HEK293T (cell line): ENCODE measurements at regions not wholly inside any gene's neighbourhood (a gene's known extent, or its start where the extent isn't known, plus 50 kb on each side); places are given as distances from the start of the nearest gene placed in this dataset.

Experiments used
- CTCF ChIA-PET: fragments of 350-600 bp; formaldehyde crosslinking; extraction: SDS; loops from one replicate; lab custom pipeline; 2021; ENCODE audit warnings: antibody characterized with exemption, inconsistent platforms; lab: Yijun Ruan, JAX
- POLR2A ChIA-PET: fragments of 350-600 bp; formaldehyde crosslinking; extraction: SDS; loops from one replicate; lab custom pipeline; 2020; ENCODE audit warnings: antibody characterized with exemption, inconsistent platforms; lab: Yijun Ruan, JAX
- DNase-seq: peaks from one replicate; pipeline ENCODE4 v3.0.0; 2012; ENCODE audit warnings: mixed read lengths; ENCODE audit errors: extremely low spot score
- ARNT ChIP-seq: fragments of 450-650 bp; IDR thresholded peaks from 2 replicates; pipeline ENCODE4 v1.6.1; 2017; ENCODE audit warnings: mild to moderate bottlenecking
- BHLHE40 ChIP-seq: fragments of 450-650 bp; IDR thresholded peaks from 2 replicates; pipeline ENCODE4 v1.6.1; 2016; ENCODE audit warnings: mild to moderate bottlenecking, moderate library complexity, borderline replicate concordance
- CTBP1 ChIP-seq: fragments of 450-650 bp; IDR thresholded peaks from 2 replicates; pipeline ENCODE4 v1.6.1; 2016; ENCODE audit warnings: borderline replicate concordance
- ELF4 ChIP-seq: fragments of 450-650 bp; IDR thresholded peaks from 2 replicates; pipeline ENCODE4 v1.6.1; 2017; ENCODE audit warnings: antibody characterized with exemption
- FOXA1 ChIP-seq: fragments of 450-650 bp; IDR thresholded peaks from 2 replicates; pipeline ENCODE4 v1.6.1; 2016; ENCODE audit warnings: mild to moderate bottlenecking
- FOXK2 ChIP-seq: fragments of 450-650 bp; IDR thresholded peaks from 2 replicates; pipeline ENCODE4 v1.6.1; 2016; ENCODE audit warnings: mild to moderate bottlenecking
- FOXM1 ChIP-seq: fragments of 450-650 bp; IDR thresholded peaks from 2 replicates; pipeline ENCODE4 v1.6.1; 2017; ENCODE audit warnings: mild to moderate bottlenecking, borderline replicate concordance
- HDGF ChIP-seq: fragments of 450-650 bp; IDR thresholded peaks from 2 replicates; pipeline ENCODE4 v1.6.1; 2017; ENCODE audit warnings: antibody characterized with exemption, borderline replicate concordance
- L3MBTL2 ChIP-seq: fragments of 450-650 bp; conservative IDR thresholded peaks from 2 replicates; pipeline ENCODE4 v1.6.1; 2016; ENCODE audit warnings: mild to moderate bottlenecking
- LEF1 ChIP-seq: fragments of 450-650 bp; IDR thresholded peaks from 2 replicates; pipeline ENCODE4 v1.6.1; 2017; ENCODE audit warnings: mild to moderate bottlenecking, borderline replicate concordance
- NFRKB ChIP-seq: fragments of 450-650 bp; IDR thresholded peaks from 2 replicates; pipeline ENCODE4 v1.6.1; 2016; ENCODE audit warnings: mild to moderate bottlenecking, moderate library complexity
- PKNOX1 ChIP-seq: fragments of 450-650 bp; IDR thresholded peaks from 2 replicates; pipeline ENCODE4 v1.6.1; 2016
- SP1 ChIP-seq: fragments of 450-650 bp; IDR thresholded peaks from 2 replicates; pipeline ENCODE4 v1.6.1; 2017
- SUZ12 ChIP-seq: fragments of 450-650 bp; IDR thresholded peaks from 2 replicates; pipeline ENCODE4 v1.6.1; 2016; ENCODE audit warnings: mild to moderate bottlenecking
- TARDBP ChIP-seq: fragments of 450-650 bp; IDR thresholded peaks from 2 replicates; pipeline ENCODE4 v1.6.1; 2016
- ZNF384 ChIP-seq: fragments of 450-650 bp; IDR thresholded peaks from 2 replicates; pipeline ENCODE4 v1.6.1; 2016

DNA sequence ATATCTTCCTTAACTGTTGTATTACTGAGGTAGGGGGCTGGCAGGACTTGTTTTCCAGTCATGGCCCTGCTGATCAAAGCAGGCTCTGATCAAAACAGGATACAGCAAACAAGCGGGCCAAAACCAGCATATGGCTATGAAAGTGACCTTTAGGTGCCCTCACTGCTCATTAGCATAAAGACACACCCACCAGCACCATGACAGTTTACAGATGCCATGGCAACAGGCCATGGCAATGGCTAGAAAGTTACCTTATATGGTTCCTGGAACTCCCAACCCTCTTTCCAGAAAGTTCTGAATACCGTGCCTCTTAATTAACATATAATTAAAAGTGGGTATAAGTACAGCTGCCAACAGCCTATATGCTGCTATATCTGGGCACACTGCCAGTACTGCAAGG lies 551.4 kb upstream of the SGCG start:
- no peak for DNase-seq
- CTCF ChIA-PET, result no interaction called here
- POLR2A ChIA-PET, result no interaction called here
- no peak for TF ChIP-seq L3MBTL2

- ChIA-PET CTCF (no interaction called here), POLR2A (no interaction called here)
- DNase-seq, result no peak
- TF ChIP-seq FOXA1 (no peak), ZNF384 (no peak), SUZ12 (no peak), ELF4 (no peak), L3MBTL2 (no peak), BHLHE40 (no peak), SP1 (no peak), TARDBP (no peak), FOXK2 (no peak), NFRKB (no peak), LEF1 (no peak), ARNT (no peak), FOXM1 (no peak), PKNOX1 (no peak), HDGF (no peak), CTBP1 (no peak)
Observed at GRCh38 chr13:22642088-22642487, 538.7 kb upstream of the SGCG start.

GRCh38 chr13:22644941-22645340 lies 535.8 kb upstream of the SGCG start:
- TF ChIP-seq SUZ12, result no peak
- TF ChIP-seq FOXK2, result no peak
- no peak for TF ChIP-seq TARDBP
- no peak for TF ChIP-seq ARNT
- no peak for TF ChIP-seq PKNOX1
- POLR2A ChIA-PET, result no interaction called here
- no peak for DNase-seq
- CTCF ChIA-PET, result no interaction called here

DNA sequence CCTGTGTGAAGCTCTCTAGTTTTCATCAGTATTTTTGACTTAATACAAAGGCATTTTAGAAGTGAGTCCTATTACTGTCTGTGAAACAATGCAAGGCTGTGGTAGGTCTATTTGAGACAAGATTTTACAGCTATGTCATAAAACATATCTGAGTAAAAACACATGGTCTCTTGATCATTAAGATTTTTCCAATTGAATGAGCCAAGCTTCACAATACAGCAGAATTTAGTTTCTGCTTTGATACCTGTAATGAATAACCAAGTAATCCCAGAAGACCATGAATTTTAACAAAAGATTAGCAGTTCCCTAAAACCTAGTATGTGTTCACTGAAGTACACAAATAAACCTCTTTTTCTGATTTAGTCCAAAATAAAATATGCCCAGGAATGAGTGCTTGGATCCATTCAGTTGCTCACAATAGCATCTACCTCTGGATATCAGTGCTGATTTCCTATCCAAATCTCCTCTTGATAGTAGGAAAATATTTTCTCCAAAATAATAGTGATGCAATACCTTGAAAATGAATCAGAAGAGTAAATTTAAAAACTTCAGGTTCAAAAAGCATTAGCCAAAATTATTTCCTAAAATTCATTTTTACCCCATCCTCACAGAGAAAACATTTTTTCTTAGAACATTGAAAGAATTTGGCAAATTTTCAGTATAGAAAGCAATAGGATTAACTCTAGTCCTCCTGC lies 533.5 kb upstream of the SGCG start:
- POLR2A ChIA-PET, result no interaction called here
- TF ChIP-seq SP1 (no peak), TARDBP (no peak), FOXM1 (no peak), LEF1 (no peak), HDGF (no peak), PKNOX1 (no peak), SUZ12 (no peak), CTBP1 (no peak), ELF4 (no peak), FOXK2 (no peak), NFRKB (no peak), FOXA1 (no peak), ARNT (no peak)
- CTCF ChIA-PET, result no interaction called here
- no peak for DNase-seq

GRCh38 chr13:22648320-22648801 lies 532.4 kb upstream of the SGCG start:
- CTCF ChIA-PET, result no interaction called here
- DNase-seq, result peak; percentile 11
- TF ChIP-seq LEF1 (no peak), BHLHE40 (no peak), HDGF (no peak)
- POLR2A ChIA-PET, result no interaction called here

DNA sequence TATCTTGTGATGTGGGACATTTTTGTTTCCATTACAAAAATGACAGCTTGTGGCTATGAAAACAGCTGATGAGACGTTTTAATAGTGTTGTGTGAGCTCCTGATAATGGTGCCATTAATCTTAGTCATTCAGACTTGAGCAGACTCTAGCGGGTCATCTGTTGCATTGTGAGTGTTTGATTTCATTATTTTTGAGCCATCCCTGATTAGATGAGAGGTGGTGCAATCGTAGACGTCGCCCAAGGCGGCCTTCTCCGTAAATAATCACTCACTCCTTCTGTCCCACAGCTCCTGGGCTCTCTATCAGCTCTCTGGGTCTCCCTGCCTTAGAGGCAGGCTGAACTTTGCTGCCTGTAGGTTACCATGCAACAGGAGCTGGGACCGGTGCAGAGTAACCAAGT lies 528.0 kb upstream of the SGCG start:
- ChIA-PET CTCF (no interaction called here), POLR2A (no interaction called here)

GRCh38 chr13:22653866-22654265 lies 526.9 kb upstream of the SGCG start:
- no peak for TF ChIP-seq CTBP1
- no peak for TF ChIP-seq L3MBTL2
- no peak for TF ChIP-seq NFRKB
- no peak for TF ChIP-seq ZNF384
- no peak for TF ChIP-seq SP1
- TF ChIP-seq FOXK2, result no peak
- TF ChIP-seq FOXM1, result no peak
- TF ChIP-seq SUZ12, result no peak
- no peak for TF ChIP-seq TARDBP
- TF ChIP-seq FOXA1, result no peak
- TF ChIP-seq ELF4, result no peak
- TF ChIP-seq HDGF, result no peak
- TF ChIP-seq LEF1, result no peak
- ChIA-PET CTCF (no interaction called here), POLR2A (no interaction called here)
- no peak for DNase-seq

More for the DNA sequence above, 528.0 kb upstream of the SGCG start:
- no peak for TF ChIP-seq ZNF384
- no peak for TF ChIP-seq BHLHE40
- no peak for TF ChIP-seq ELF4
- no peak for TF ChIP-seq TARDBP
- TF ChIP-seq LEF1, result no peak
- no peak for TF ChIP-seq NFRKB
- no peak for TF ChIP-seq CTBP1
- no peak for TF ChIP-seq FOXA1
- no peak for TF ChIP-seq L3MBTL2
- TF ChIP-seq ARNT, result no peak
- DNase-seq, result no peak
